ENCODE measurements at regions not wholly inside any gene's neighbourhood (a gene's known extent, or its start where the extent isn't known, plus 50 kb on each side); places are given as distances from the start of the nearest gene placed in this dataset.

DNA sequence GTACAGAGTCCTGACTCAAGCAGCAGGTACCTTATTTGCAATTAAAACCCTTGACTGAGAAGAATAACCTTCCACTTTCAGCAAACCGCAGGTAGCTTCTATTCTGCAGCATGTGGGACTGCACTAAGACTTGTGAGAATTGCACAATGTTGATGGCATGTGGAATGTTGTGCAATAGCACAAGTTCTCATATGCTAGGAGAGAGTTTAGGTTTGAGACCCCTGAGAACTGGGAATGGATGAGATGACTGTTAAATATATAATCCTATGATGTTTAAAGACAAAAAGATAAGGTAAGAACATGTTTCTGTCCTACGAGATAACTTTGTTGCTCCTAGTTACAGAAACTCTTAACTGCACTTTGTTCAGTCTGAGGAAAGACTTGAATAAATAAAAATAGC lies 194.6 kb downstream of the OTOR start:
- TF ChIP-seq, protein P1, sequence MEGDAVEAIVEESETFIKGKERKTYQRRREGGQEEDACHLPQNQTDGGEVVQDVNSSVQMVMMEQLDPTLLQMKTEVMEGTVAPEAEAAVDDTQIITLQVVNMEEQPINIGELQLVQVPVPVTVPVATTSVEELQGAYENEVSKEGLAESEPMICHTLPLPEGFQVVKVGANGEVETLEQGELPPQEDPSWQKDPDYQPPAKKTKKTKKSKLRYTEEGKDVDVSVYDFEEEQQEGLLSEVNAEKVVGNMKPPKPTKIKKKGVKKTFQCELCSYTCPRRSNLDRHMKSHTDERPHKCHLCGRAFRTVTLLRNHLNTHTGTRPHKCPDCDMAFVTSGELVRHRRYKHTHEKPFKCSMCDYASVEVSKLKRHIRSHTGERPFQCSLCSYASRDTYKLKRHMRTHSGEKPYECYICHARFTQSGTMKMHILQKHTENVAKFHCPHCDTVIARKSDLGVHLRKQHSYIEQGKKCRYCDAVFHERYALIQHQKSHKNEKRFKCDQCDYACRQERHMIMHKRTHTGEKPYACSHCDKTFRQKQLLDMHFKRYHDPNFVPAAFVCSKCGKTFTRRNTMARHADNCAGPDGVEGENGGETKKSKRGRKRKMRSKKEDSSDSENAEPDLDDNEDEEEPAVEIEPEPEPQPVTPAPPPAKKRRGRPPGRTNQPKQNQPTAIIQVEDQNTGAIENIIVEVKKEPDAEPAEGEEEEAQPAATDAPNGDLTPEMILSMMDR (conservative IDR thresholded peaks at IDR 0.05) = no peak
- TF ChIP-seq ZFX (IDR thresholded peaks at IDR 0.05) = no peak
